GM21723 (cell line): ENCODE measurements at regions not wholly inside any gene's neighbourhood (a gene's known extent, or its start where the extent isn't known, plus 50 kb on each side); places are given as distances from the start of the nearest gene placed in this dataset.
"Not testable (repeated sequence)": the region's sequence is repeated elsewhere in the genome, so short reads cannot be mapped to it uniquely, and the experiment has no call there.

Source experiments
- ATAC-seq: cut with Tn5 transposase; IDR thresholded peaks from one replicate; pipeline ENCODE4 v1.9.1; 2021; ENCODE audit warnings: mild to moderate bottlenecking, moderate library complexity; ENCODE audit not compliant: unreplicated experiment

- ATAC-seq: no peak
These were observed 88.8 kb downstream of the CD24 start for GRCh38 chr6:106885679-106886078.

- no peak for ATAC-seq
These were observed 90.0 kb downstream of the CD24 start for GRCh38 chr6:106884576-106884975.

GRCh38 chr6:106883808-106884262, 90.7 kb downstream of the CD24 start:
- ATAC-seq: no peak

- no peak for ATAC-seq
These were observed 91.7 kb downstream of the CD24 start for GRCh38 chr6:106882601-106883518.

- ATAC-seq: no peak
These were observed 92.4 kb downstream of the CD24 start for GRCh38 chr6:106882138-106882537.

- ATAC-seq: no peak
These were observed 93.6 kb downstream of the CD24 start for GRCh38 chr6:106880952-106881351.

- no peak for ATAC-seq
These were observed 98.7 kb downstream of the CD24 start for GRCh38 chr6:106875782-106876321.

- ATAC-seq: no peak
These were observed 100.0 kb downstream of the CD24 start for GRCh38 chr6:106874481-106874880.

- ATAC-seq: no peak
These were observed 102.5 kb downstream of the CD24 start for GRCh38 chr6:106872049-106872448.

- ATAC-seq: no peak
These were observed 103.5 kb downstream of the CD24 start for GRCh38 chr6:106870824-106871717.

GRCh38 chr6:106870069-106870468, 104.5 kb downstream of the CD24 start:
- ATAC-seq: no peak

- ATAC-seq: no peak
These were observed 105.3 kb downstream of the CD24 start for GRCh38 chr6:106869203-106869602.

GRCh38 chr6:106866875-106867658, 107.5 kb downstream of the CD24 start:
- ATAC-seq: no peak

GRCh38 chr6:106862858-106863257, 111.7 kb downstream of the CD24 start:
- no peak for ATAC-seq

- ATAC-seq: no peak
These were observed 113.6 kb downstream of the CD24 start for GRCh38 chr6:106860940-106861339.

GRCh38 chr6:106858653-106859092, 115.9 kb downstream of the CD24 start:
- ATAC-seq: no peak

GRCh38 chr6:106857771-106858652, 116.5 kb downstream of the CD24 start:
- ATAC-seq: no peak

GRCh38 chr6:106857310-106857709, 117.2 kb downstream of the CD24 start:
- ATAC-seq: not testable (repeated sequence)

- no peak for ATAC-seq
These were observed 118.2 kb downstream of the CD24 start for GRCh38 chr6:106856227-106856874.
